GM18507 (cell line): ENCODE measurements at regions not wholly inside any gene's neighbourhood (a gene's known extent, or its start where the extent isn't known, plus 50 kb on each side); places are given as distances from the start of the nearest gene placed in this dataset.
A peak's percentile ranks its signal among the peaks of the same experiment; 100 is the strongest.

Experiments used
- DNase-seq: peaks from one replicate; pipeline ENCODE4 v3.0.0; 2011; ENCODE audit warnings: low read depth; ENCODE audit not compliant: insufficient read length; ENCODE audit errors: extremely low spot score
- FAIRE-seq: peaks from 2 replicates; lab custom pipeline; 2011; peaks lifted over from hg19 to GRCh38; lab: Jason Lieb, UNC

DNA sequence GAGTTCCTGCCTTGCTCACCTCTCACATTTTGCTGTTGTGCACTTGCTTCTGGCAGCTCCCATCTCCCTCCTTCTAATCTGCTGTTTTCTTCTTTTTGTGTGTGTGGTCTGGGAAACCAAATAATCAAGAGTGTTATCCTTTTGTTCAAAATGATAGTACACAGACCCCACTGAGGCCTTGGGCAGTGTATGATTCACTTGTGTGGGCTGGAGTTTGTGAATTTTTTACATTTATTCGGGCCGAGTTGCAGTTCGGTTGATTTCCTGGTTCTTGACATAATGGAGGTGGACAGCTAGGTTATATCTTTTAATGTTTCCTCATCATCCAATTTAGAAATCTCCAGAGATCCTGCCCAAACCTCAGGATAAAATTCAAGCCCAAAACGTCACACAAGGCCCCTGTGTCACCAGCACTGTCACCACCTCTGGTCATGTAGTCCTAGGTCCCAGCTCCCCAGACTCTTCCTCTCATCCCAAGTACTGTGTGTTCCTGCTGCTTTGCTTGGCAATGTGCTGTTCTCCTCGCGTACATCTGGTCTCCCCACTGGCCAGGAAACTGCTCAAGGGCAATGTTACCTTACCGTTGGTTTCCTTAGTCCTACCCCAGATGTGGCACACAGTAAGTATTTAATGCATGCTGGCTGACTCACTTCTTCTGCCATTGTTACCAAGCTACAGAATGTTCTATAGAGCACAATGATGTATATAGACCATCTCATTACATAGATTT lies 55.7 kb upstream of the PHACTR2 start:
- no peak for DNase-seq
- no peak for FAIRE-seq

DNA sequence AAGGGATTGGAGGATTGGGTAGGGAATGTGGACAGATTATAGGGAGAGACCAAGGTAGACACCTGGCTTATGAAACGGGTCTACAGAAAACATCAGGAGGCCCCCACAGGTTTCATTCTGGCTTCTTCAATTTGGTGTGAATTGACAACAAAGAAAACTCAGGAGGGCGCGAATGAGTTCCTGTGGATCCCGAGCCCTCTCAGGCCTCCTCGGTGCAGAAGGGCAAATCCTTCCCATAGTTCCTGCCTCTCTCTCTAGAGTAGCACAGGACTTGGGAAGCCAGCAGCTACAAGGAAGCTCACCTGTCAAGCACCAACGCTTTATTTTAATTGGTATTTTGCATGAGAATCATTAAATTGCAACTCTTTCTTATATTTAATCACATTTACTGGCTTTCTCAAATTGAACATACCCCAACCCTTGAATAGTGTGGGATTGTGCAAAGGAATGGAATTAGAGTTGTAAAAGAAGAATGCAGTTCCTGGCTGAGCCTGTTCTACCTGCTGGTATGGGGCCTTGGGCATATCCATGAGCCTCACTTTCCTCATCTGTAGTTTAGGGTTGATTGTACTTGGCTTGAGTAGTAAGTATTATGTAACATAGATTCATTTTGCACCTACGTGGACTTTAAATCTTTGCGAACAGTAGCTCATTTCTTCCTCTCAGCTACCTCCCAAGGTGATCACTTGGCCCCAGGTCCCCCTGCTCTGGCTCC lies 56.4 kb upstream of the PHACTR2 start:
- no peak for FAIRE-seq
- no peak for DNase-seq

DNA sequence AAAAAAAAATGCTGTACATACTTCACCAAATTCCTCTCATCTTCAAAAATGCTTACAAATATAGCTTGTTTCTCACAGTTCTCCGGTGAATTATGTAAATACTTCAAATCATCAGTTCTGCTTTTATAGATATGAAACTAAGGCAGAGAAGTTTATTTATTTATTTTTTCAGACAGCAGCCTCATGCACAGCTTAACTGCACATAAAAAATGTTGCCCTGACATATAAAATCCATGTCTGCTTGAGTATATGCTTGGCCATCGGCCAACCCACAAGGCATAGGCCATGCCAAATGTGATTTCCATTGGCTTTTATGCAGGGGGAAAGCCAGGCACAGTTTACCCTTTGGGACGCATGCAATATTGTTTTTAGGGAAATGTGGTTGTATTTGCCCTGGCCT lies 57.3 kb upstream of the PHACTR2 start:
- FAIRE-seq: no peak
- DNase-seq: no peak

DNA sequence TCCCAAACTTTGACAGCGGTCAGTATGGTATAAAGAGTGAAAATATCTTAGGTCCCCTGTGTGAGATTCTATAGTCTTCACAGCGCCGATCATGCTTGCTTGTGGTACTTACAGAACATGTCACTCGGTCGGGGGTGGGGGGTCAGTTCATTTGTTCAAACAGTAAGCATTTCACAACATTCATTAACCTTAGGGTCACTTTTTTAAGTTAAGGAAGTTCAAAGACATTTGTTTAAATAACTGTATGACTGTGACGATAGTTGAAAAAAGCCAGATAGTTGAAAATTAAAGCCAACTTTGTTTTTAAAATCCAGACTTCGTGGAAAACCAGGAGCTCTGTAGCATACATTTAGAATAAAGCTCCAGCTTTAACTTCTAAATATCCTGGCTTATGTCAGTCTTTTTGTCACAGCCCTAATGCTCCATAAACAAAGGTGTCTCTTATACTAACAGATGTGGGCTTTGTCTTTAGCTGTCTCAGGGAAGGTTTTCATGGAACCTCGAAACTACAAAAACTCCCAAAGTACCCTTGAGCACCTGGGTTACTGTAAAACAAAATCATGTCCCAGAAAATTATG lies 57.9 kb upstream of the PHACTR2 start:
- DNase-seq: no peak
- no peak for FAIRE-seq

DNA sequence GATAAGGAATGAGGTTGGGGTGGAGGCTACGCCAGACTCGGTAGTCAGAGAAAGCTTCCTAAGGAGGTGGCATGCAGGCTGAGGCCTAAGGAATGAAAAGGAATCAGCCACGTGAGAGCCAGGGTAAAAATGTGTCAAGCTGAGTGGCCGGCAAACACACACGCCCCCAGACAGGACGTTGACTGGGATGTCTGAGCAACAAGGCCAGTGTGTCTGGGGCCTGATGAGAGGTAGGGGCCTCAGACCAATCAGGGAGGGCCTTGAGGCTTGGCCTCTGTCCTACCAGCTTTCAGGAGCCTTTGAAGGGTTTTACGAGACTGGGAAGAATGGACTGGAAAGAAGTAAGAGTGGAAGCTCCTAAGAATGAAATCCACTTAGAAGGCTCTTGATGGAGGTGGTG lies 61.0 kb upstream of the PHACTR2 start:
- FAIRE-seq (no peak), DNase-seq (no peak)

DNA sequence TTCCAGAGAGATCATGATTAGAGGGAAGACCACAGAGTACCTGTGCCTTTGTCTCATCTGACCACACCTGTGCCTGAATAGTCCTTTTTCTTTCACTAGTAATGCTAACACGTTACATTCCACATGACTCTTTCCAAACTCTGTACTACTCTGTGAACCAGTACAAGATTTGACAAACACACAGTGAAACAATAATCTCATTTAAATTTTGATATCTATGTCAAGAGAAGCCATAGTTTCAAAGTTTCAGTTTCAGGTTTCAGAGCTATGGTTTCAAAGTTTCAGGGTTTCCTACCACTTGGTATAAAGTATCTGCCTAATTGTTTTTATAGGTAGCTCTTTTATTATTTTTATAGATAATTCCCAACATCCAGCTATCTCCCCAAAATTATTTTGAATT lies 62.0 kb upstream of the PHACTR2 start:
- FAIRE-seq (no peak), DNase-seq (no peak)

DNA sequence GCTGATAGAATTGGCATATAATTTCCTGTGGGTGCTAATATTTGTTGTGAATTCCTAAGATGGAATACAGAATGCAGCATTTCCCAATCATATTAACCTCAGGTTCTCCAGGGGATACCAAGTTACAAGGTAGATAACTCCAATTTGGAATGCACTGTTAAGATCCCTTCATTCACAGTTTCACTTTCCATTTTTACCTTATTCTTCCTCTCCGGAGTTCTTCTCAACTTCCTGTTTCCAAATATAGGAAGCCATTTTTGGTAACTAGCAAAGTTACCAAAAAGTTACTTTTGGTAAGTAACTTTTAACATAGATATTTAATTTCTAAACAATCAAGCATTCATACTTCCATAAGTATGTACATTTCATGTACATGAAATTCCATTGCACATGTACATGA lies 63.5 kb upstream of the PHACTR2 start:
- no peak for FAIRE-seq
- no peak for DNase-seq

DNA sequence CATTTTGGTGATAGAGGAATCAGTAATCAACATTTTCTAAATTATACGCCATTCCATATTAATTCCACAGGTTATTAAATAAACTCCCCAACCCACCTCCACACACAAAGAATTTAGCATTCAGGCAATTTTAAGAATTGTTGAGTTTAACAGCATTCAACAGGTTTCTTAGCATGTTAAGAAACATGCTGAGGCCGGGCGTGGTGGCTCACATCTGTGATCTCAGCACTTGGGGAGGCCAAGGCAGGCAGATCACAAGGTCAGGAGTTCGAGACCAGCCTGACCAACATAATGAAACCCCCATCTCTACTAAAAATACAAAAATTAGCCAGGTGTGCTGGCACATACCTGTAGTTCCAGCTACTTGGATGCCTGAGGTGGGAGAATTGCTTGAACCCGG lies 64.0 kb upstream of the PHACTR2 start:
- no peak for DNase-seq
- no peak for FAIRE-seq

DNA sequence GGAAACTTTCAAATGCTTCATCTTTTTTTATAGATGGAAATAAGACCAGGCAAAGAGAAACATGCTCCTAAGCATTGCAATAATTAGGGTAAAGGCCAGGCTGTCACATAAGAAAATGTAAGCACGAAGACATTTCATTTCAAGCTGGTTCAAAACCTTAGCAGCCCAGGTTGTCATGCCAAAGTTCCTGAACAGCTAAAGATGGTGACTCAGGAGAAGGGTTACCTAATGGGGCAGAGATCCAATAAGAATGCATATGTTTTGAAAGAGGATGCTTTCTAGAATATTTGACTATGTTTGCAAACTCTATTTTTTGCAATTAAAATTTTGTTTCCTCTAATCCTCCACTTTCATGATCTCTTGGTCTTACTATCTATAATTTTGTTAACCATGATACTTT lies 65.6 kb upstream of the PHACTR2 start:
- FAIRE-seq: no peak

DNA sequence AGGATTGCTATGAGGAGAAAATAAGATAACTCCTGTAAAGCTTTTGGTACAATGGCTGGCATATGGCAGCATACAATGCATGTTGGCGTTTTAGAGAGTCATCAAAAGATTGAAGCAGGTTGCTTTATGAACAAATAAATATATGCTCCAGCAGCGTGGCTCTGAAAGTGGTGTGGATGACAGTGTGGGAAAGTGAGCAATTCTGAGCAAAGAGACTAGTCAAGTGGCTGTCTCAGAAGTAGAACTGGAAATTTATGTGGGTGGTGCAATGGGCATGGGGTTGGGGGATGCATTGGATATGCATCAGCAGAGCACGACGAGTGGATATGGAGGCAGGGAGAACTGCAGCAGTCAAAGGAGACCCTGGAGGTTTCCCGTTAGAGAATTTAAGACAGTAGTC lies 66.2 kb upstream of the PHACTR2 start:
- DNase-seq: no peak
- no peak for FAIRE-seq

More for the DNA sequence above, 65.6 kb upstream of the PHACTR2 start:
- no peak for DNase-seq

DNA sequence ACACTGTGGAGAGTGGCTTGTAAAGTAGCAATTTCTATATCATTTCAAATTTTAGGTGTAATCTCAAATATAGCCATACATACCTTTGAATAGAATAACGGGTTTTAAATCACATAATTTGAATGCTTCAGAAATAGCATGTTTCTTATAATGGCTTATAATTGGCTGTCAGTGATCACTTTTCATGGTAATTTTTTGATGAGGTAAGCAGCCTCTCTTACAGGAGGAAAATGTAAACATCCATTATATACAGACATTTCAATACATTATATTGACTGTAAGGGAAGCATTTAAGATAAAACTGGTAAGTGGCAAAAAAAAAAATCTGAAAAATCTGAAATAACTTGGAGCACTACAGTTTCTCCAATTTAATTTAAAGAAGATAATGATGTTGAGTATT lies 67.8 kb upstream of the PHACTR2 start:
- FAIRE-seq: no peak
- no peak for DNase-seq

DNA sequence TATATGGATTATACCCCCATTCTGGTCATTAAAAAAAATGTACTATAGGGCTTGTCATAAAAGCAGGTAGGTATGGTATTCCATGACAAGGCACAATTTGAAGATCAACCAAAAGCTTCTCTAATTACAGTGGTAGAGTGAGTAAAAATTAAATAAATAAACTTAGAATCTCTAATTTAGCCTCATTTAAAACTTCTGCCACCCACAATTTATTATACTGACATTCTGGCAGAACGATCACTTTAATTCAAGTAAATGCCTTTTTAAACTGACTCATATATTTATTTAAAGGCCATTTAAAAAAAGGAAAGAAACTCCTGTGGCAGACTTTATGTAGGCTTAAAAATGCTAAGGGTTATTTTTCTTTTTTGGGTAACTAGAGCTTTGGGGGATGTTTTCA lies 68.3 kb upstream of the PHACTR2 start:
- DNase-seq (no peak), FAIRE-seq (no peak)

DNA sequence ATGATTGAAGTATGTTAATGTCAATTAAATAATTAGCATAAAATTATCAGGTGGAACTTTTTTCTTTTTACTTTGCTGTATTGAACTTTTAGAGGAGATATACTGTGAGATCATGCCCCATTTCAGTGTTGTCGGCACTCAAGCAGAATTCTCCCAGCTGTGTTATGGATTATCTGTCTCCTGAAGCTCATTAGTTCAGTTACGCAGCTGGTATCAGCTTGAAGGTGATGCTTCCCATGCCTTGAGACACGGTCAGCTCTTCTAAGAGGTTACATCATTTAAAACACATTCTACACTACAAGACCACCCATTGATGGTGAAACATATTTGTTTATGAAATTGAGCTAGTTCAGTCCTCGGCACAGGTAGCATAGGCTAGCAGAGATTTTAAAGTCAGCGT lies 68.9 kb upstream of the PHACTR2 start:
- no peak for DNase-seq
- FAIRE-seq: no peak

DNA sequence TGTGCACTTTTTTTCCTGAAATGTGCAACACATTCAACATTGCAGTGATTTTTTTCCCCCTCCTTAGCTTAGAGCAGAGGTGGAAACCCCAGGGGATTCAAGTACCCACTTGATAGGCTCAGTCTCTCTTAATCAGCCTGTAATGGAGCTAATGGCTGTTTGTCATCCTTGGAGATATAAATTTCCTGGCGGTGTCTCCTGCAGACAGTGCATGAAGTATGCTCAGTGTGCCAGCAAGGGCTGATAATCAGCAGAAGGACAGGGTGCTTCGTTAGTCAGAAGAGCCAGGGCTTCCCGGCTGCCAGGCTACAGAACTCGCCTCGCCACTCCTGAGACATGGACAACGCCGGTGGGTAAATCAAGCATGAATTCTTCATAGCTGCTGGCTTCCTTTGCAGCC lies 69.8 kb upstream of the PHACTR2 start:
- FAIRE-seq (no peak), DNase-seq (no peak)

DNA sequence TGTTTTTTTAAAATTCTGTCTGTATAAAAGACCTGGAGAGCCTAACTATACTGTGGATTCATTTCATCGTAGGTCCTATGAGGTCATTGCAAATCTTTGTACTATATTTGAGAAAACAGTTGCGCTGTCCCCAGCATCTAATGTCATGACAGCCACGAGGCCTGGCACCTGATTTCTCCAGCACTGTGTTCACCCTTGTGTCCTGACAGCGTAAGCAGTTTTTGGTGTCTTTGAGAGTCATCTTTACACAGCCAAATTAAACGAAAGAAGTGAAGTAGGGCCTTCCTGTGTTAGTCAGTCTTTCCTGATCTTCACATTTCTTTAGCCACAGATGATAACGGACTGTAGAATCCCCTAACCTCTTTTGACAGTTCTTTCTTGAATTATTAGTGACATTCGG lies 70.6 kb upstream of the PHACTR2 start:
- FAIRE-seq (no peak), DNase-seq (no peak)

DNA sequence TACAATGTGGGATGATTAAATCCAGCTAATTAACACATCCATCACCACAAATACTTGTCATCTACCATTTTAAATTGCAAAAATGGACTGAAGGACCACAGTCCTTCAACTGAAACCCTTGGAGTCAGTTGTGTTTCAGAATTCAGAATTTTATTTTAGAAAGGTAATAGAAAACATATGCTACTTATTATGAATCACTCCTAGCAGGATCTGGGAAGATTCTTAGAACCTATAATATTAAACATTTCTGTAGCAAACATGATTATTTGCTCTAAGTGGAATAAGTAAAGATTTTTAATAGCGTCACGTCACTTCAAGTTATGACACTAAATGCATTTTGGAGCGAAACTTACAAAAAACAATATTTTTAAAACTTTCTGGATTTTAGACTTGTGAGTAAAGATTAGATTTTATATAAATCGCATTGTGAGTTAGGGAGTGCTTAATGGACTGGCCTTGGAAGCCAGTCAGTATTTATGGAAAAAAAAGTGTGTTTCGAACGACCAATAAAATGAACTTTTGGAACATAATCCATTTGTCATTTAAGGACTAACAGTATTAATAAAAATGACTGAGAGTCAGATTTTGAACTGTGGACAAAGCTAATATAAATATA lies 71.8 kb upstream of the PHACTR2 start:
- DNase-seq (no peak), FAIRE-seq (no peak)

DNA sequence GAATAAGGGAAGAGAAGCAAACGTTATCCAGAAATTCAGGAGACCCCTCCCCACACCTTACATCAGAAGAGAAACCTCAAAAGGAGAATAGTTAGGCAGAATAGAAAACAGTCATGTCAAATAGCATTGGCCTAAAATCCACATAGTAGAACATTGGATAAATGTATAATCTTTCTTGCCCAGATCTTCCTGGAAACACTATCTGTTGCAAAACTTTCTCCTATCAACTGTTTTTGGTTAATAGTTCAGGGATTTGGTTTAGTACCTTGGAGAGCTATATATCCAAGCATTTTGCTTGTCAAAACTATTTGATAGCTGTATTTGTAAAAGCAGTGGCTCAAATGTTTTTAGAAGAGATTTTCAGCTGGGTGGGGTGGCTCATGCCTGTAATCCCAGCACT lies 74.3 kb upstream of the PHACTR2 start:
- DNase-seq (no peak), FAIRE-seq (no peak)

DNA sequence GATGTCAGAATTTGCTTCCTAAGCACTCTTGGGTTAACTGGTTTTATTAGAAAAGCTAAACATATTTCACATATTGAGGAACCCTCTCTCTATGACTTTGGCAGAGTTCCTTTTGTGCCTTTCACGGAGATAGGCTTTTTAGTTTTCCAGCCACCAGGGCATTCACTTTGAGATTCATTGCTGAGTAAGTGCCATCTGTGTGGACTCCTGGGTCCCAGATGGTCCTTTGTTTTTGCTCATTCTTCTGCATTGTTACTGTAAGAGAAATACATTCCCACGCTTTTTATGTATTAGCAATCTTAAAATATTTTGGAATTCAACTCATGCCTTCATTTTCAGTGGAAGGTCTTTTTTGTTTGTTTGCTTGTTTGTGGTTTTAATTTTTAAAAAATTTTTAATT lies 76.3 kb upstream of the PHACTR2 start:
- FAIRE-seq (no peak), DNase-seq (no peak)

DNA sequence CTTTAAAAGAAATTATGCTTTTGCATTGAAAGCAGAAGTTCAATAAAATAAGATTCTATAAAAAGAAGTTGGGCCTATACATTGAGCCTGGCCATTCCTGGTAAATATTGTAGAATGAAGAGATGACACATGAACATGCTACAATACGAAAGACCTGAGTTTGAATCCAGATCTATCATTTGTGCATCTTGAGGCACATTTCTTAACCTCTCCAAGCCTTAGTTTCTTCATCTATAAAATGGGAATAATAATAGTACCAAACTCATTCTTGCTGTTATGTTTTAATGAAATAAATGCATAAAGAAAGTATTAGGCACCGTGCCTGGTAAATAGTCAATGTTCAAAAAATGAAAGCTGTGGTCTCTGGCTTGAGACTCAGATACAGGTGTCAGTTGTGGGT lies 76.9 kb upstream of the PHACTR2 start:
- DNase-seq (no peak), FAIRE-seq (no peak)

DNA sequence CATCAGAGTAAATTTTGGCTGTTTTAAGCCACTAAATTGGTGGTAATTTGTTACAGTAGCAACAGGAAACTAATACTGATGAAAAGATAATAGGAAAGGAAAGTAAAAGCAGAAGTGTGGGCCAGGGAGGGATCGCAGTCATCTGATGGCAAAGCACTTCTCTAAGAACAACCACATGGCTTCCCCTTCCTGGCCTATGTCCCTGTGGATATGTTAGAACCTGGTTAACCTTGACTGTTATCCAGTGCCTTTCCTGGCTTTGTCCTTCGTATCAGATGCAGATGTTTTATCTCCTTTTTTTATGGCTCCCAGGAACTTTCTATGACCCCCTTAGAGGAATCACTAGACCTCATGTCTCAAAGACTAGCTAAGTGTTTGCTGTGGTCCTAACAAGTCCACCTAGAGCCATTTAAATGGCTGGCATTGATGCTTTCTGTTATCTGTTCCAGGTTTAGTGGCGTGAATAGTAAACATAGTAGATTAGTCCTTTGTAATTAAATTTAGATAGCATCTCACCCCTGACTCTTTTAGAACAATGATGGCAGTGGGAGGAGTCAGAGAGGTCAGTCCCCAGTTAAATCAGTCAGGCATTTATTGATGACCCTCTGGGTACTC lies 79.2 kb upstream of the PHACTR2 start:
- no peak for DNase-seq

More for the DNA sequence above, 79.2 kb upstream of the PHACTR2 start:
- peak; percentile 21 for FAIRE-seq
